PFSK-1 (cell line): ENCODE measurements at regions not wholly inside any gene's neighbourhood (a gene's known extent, or its start where the extent isn't known, plus 50 kb on each side); places are given as distances from the start of the nearest gene placed in this dataset.

Source experiments
- FOXP2 ChIP-seq: optimal IDR thresholded peaks from 2 replicates; pipeline ENCODE3; 2011; ENCODE audit warnings: borderline replicate concordance, control low read depth, inconsistent platforms; ENCODE audit not compliant: insufficient read depth; ENCODE audit errors: extremely low read length, extremely low read depth
- POLR2AphosphoS5 ChIP-seq: IDR thresholded peaks from 2 replicates; pipeline ENCODE4 v1.6.1; 2012; ENCODE audit warnings: low read depth, mild to moderate bottlenecking, control low read depth, low read length, moderate library complexity
- TAF1 ChIP-seq: IDR thresholded peaks from 2 replicates; pipeline ENCODE4 v1.6.1; 2012; ENCODE audit warnings: low read length, control low read depth, borderline replicate concordance; ENCODE audit not compliant: insufficient read depth

DNA sequence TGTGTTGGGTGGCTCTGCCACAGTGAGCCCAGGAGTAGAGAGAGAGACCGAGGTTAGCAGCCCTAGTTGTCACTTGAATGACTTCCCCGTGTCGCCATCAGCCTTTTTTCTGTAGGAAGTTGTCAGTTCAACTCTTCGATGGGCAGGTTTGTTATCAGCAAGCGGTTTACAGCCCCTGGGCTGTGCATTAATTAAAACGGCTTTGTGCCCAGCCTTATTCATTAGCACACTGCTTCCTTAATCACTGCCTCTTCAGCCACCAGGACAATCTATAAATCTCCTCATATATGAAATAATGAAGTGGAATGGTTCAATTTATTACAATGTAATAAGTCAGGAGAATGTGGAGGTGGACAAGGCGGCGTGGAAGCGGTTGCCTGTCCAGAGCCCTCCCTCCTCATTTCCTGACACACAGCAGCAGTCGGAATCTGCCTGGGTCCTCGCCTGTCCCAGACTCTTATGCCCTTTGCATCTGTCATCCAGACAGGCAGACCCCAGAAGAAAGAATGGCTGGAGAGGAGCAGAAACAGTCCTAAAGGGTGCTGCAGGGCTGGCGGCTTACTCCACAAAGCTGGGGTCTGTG, 122.4 kb upstream of the OPCML start:
- TF ChIP-seq TAF1 = no peak
- no peak for TF ChIP-seq FOXP2
- TF ChIP-seq POLR2AphosphoS5 = no peak
